HUES6 (cell line): ENCODE measurements at regions not wholly inside any gene's neighbourhood (a gene's known extent, or its start where the extent isn't known, plus 50 kb on each side); places are given as distances from the start of the nearest gene placed in this dataset.

Source experiments
- H3K27ac ChIP-seq: 2 replicates; pipeline ENCODE4 v1.7.0; 2013; ENCODE audit warnings: low read depth, mild to moderate bottlenecking, low read length, inconsistent platforms
- H3K27me3 ChIP-seq: 2 replicates; pipeline ENCODE4 v1.6.1; 2013; ENCODE audit warnings: low read length; ENCODE audit not compliant: control insufficient read depth, insufficient read depth
- H3K36me3 ChIP-seq: 2 replicates; pipeline ENCODE4 v1.6.1; 2013; ENCODE audit warnings: low read length; ENCODE audit not compliant: control insufficient read depth, insufficient read depth
- H3K4me1 ChIP-seq: 2 replicates; pipeline ENCODE4 v1.6.1; 2013; ENCODE audit warnings: low read length; ENCODE audit not compliant: control insufficient read depth, insufficient read depth
- H3K4me3 ChIP-seq: 2 replicates; pipeline ENCODE4 v1.5.1; 2013; ENCODE audit warnings: low read depth, low read length
- H3K9ac ChIP-seq: one replicate; pipeline ENCODE4 v1.6.1; 2013; ENCODE audit warnings: mild to moderate bottlenecking, low read length
- H3K9me3 ChIP-seq: 2 replicates; pipeline ENCODE4 v1.6.1; 2013; ENCODE audit warnings: low read depth, low read length; ENCODE audit not compliant: control insufficient read depth, insufficient read depth

DNA sequence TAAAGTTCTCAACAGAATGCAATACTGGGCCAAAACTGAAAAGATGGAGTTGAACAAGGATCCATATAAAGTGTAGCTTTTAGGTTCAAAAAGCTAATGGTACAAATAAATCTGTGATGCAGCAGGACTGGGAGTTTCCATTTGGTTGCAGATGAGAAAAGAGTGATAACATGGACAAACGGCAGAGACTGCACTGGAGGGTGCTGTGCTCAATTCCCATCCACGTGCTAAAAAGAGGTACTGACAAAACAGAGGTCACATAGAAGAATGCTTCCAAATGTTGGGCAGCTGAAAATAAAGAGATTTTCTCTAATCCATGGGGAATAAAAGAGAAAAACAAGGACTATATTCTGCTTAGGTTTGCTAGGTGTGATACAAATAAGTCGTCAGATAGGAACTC, 461.6 kb downstream of the LIG4 start:
- no peaks in the 10 kb centered on the region for H3K27me3 ChIP-seq
- H3K4me1 ChIP-seq = peaks cover 20% of the 10 kb centered on the region
- H3K9ac ChIP-seq = no peak overlapping the region
- H3K36me3 ChIP-seq = no peaks in the 10 kb centered on the region
- no peaks in the 10 kb centered on the region for H3K9me3 ChIP-seq
- no peak overlapping the region for H3K4me3 ChIP-seq
- no peak overlapping the region for H3K27ac ChIP-seq

DNA sequence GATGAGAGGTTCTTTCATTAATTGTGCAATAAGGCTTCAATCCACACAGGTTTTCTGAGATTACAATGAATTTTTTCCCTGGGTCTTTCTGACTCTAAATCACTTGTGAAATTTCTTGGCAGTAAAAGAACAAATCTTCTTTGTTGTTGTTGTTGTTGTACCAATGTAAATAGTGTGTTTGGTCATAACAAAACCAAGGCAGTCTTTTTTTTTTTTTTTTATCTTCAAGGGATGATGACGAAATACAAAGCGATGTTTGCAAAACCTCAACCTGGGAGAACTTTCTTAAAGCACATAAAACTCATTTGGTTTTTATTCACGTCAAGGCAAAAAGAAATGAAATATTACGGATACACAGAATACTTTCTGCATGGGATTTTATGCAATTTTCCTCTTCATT, 462.0 kb downstream of the LIG4 start:
- Histone ChIP-seq H3K9me3 (no peaks in the 10 kb centered on the region), H3K27ac (no peak overlapping the region), H3K36me3 (no peaks in the 10 kb centered on the region), H3K9ac (no peak overlapping the region), H3K4me1 (peaks cover 20% of the 10 kb centered on the region), H3K27me3 (no peaks in the 10 kb centered on the region), H3K4me3 (no peak overlapping the region)

DNA sequence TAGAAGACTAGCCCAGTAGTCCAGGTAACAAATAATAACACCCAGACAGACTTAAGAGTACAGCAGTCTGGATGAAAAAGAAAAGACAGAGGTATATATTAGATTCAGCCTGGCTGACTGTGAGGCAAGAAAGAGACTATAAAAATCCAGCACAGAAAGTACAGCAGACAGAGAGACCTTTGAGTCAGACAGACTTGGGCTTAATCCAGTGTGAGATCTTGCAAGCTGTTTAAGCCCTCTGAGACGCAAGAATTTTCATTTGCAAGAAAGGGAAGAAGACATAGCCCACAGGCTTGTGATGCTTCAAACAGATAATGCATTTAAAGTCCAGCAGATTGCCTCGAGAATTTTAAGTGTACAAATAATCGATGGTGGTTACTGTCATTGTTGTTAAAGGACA, 471.4 kb downstream of the LIG4 start:
- no peaks in the 10 kb centered on the region for H3K9me3 ChIP-seq
- H3K27me3 ChIP-seq = no peaks in the 10 kb centered on the region
- H3K4me1 ChIP-seq = peaks cover 8% of the 10 kb centered on the region; the same call in 1 of the 2 replicates
- H3K4me3 ChIP-seq = no peak overlapping the region
- H3K9ac ChIP-seq = no peak overlapping the region
- no peak overlapping the region for H3K27ac ChIP-seq
- H3K36me3 ChIP-seq = no peaks in the 10 kb centered on the region

DNA sequence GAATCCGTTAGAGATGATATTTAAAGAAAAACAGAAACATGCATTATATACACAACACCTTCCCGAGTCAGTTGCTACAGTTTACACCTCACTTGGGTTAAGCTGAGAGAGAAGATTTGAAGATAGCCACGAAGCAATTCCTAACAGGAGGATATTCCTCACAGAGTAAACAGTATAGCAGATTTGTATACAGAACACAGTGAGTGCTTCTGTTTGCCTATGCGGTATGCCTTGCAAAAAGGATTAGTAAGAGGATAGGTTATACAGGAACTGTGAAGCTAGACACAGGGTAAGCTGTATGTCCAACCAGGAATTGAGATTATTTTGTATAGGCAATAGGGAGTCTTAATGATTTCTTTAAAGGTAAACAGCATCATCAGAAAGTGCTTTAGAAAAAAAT, 471.8 kb downstream of the LIG4 start:
- Histone ChIP-seq H3K27me3 (no peaks in the 10 kb centered on the region), H3K36me3 (no peaks in the 10 kb centered on the region), H3K9me3 (no peaks in the 10 kb centered on the region), H3K27ac (no peak overlapping the region), H3K9ac (no peak overlapping the region), H3K4me1 (peaks cover 8% of the 10 kb centered on the region; the same call in 1 of the 2 replicates), H3K4me3 (no peak overlapping the region)

- Histone ChIP-seq H3K9ac (no peak overlapping the region), H3K27ac (no peak overlapping the region)
These were observed 472.2 kb downstream of the LIG4 start for GRCh38 chr13:107743100-107743499.

GRCh38 chr13:107742544-107742943, 472.8 kb downstream of the LIG4 start:
- H3K27ac ChIP-seq = no peak overlapping the region
- H3K27me3 ChIP-seq = no peaks in the 10 kb centered on the region
- peaks cover 8% of the 10 kb centered on the region; the same call in 1 of the 2 replicates for H3K4me1 ChIP-seq
- no peak overlapping the region for H3K4me3 ChIP-seq
- H3K9ac ChIP-seq = no peak overlapping the region
- H3K9me3 ChIP-seq = no peaks in the 10 kb centered on the region
- H3K36me3 ChIP-seq = no peaks in the 10 kb centered on the region

More at GRCh38 chr13:107743100-107743499, 472.2 kb downstream of the LIG4 start:
- no peaks in the 10 kb centered on the region for H3K27me3 ChIP-seq
- H3K9me3 ChIP-seq = no peaks in the 10 kb centered on the region
- H3K4me3 ChIP-seq = no peak overlapping the region
- H3K4me1 ChIP-seq = peaks cover 8% of the 10 kb centered on the region; the same call in 1 of the 2 replicates
- no peaks in the 10 kb centered on the region for H3K36me3 ChIP-seq

DNA sequence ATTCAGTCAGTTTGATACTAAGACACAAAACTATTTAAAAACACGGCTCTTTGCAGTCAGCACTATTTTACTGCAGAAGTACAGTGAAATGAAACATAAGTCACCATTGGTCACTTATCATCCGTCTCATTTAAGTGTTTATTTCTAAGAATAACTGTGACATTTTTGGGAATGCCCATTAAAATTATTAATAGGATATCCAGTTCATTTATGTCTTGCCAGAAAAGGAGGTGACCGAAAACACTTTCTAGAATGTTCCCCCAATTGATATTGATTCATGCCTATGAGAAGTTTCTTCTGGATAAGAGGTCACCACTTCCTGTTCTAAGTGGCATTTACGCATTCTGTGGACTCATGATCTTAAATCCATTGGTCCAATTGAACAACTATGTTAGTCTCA, 477.3 kb downstream of the LIG4 start:
- Histone ChIP-seq H3K27ac (no peak overlapping the region), H3K9me3 (no peaks in the 10 kb centered on the region), H3K27me3 (no peaks in the 10 kb centered on the region), H3K9ac (no peak overlapping the region), H3K4me3 (no peak overlapping the region), H3K36me3 (no peaks in the 10 kb centered on the region), H3K4me1 (no peaks in the 10 kb centered on the region; the same call in 1 of the 2 replicates)

- Histone ChIP-seq H3K9me3 (no peaks in the 10 kb centered on the region), H3K27me3 (no peaks in the 10 kb centered on the region), H3K27ac (no peak overlapping the region), H3K4me3 (no peak overlapping the region), H3K4me1 (no peaks in the 10 kb centered on the region; the same call in 1 of the 2 replicates), H3K9ac (no peak overlapping the region), H3K36me3 (no peaks in the 10 kb centered on the region)
These were observed 478.6 kb downstream of the LIG4 start for GRCh38 chr13:107736731-107737130.

- no peak overlapping the region for H3K27ac ChIP-seq
- no peak overlapping the region for H3K4me3 ChIP-seq
- H3K9ac ChIP-seq = no peak overlapping the region
- H3K36me3 ChIP-seq = no peaks in the 10 kb centered on the region
- H3K27me3 ChIP-seq = no peaks in the 10 kb centered on the region
- H3K4me1 ChIP-seq = no peaks in the 10 kb centered on the region; the same call in 1 of the 2 replicates
- no peaks in the 10 kb centered on the region for H3K9me3 ChIP-seq
These were observed 479.2 kb downstream of the LIG4 start for GRCh38 chr13:107736170-107736569.

DNA sequence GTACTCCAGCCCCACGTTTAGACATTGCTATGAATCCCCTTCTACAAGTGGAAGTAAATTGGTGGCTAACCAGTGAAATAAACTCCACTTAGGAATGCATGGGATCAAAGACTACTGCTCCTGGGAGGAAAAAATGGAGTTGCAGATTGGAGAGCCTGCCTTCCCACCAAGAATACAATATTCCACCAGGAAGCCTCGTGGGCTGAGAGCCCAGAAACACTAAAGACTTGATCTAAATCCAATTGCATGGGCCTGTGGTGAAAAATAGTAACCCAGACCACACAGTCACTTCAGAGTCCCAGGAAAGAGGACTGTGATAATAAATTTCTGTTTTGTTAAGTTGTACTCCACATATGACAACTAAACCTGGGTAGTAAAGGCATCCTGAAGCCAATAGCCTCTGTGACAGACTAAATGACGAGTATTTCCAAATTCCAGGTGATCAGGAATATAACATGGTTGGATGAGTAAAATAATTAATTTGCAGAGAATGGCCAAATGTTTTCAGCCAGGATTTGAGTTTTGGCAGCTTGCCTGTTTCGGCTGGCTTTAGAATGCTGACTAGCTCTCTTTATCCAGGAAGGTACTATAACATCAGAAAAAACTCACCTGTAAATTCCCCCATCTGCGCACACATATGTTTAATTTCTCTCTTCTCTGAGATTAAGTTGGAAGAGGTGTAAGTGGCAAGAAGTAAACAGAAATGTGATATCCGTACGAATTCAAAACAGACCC, 480.3 kb downstream of the LIG4 start:
- H3K9ac ChIP-seq = no peak overlapping the region
- H3K4me1 ChIP-seq = no peaks in the 10 kb centered on the region; the same call in 1 of the 2 replicates
- no peaks in the 10 kb centered on the region for H3K36me3 ChIP-seq
- H3K4me3 ChIP-seq = no peak overlapping the region
- no peak overlapping the region for H3K27ac ChIP-seq
- H3K9me3 ChIP-seq = no peaks in the 10 kb centered on the region
- no peaks in the 10 kb centered on the region for H3K27me3 ChIP-seq

- Histone ChIP-seq H3K27me3 (no peaks in the 10 kb centered on the region), H3K36me3 (no peaks in the 10 kb centered on the region), H3K9ac (no peak overlapping the region), H3K9me3 (no peaks in the 10 kb centered on the region), H3K27ac (no peak overlapping the region), H3K4me3 (no peak overlapping the region), H3K4me1 (no peaks in the 10 kb centered on the region; the same call in 1 of the 2 replicates)
These were observed 482.1 kb downstream of the LIG4 start for GRCh38 chr13:107733276-107733675.
